HuH-7 (cell line): ENCODE measurements at regions not wholly inside any gene's neighbourhood (a gene's known extent, or its start where the extent isn't known, plus 50 kb on each side); places are given as distances from the start of the nearest gene placed in this dataset.
"Not testable (repeated sequence)": the region's sequence is repeated elsewhere in the genome, so short reads cannot be mapped to it uniquely, and the experiment has no call there.

Source experiments
- DNase-seq: peaks from one replicate; pipeline ENCODE4 v3.0.0; 2011; ENCODE audit warnings: low spot score

DNA sequence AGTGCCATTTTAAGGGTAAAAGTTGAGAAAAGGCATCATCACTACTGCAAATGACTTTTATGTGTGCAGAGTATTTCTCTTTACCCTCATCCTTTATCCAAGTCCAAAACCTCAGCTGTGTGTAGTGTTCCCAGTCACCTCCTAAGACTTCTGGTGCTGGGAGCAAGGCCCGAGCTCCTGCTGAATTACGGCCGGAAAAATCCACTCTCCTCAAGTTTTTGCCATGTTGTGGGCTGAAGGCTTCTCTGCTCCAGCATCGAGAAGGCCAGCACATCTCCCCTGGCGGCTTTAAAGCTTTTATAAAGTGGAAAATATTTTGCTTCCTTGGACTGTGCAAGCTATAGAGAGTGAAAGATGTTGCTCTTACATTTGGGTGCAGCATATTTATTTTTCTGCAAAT, 153.2 kb upstream of the THBS2 start:
- DNase-seq: no peak

DNA sequence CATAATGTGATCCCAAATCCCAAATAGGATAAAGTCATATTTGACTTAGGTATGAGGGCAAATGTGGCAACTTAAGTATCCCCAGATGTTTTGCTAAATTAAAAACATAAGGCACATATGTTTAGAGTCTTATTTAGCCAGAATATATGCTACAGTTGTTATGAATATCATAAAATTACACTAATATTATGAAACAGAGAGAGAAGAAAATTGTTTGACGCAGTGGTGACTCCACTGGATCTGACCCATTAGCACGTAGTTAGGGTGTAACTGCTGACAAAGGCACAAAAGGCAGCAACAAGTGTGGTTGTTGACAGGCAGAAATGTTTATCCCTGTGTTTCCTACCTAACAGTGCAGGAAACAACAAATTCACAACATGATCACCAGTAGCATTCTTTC, 152.4 kb upstream of the THBS2 start:
- DNase-seq: no peak

DNA sequence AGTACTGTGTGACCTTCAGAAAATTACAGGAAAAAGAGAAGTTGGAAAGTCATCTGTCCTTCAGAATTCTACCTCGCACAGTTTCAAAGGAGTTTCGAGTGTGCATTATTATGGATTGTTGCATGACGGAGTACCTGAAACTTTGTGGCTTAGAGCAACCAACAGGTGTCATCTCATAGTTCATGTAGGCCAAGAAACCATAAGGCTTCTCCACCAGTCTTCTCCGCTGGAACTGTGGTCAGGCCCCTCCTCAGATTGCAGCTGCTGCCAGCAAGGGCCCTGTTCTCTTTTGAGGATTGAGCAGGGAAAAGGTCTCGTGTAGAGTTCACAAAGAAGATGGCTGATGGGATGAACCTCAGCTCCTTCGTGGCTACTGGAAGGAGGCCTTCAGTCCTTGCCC, 151.2 kb upstream of the THBS2 start:
- DNase-seq: no peak

DNA sequence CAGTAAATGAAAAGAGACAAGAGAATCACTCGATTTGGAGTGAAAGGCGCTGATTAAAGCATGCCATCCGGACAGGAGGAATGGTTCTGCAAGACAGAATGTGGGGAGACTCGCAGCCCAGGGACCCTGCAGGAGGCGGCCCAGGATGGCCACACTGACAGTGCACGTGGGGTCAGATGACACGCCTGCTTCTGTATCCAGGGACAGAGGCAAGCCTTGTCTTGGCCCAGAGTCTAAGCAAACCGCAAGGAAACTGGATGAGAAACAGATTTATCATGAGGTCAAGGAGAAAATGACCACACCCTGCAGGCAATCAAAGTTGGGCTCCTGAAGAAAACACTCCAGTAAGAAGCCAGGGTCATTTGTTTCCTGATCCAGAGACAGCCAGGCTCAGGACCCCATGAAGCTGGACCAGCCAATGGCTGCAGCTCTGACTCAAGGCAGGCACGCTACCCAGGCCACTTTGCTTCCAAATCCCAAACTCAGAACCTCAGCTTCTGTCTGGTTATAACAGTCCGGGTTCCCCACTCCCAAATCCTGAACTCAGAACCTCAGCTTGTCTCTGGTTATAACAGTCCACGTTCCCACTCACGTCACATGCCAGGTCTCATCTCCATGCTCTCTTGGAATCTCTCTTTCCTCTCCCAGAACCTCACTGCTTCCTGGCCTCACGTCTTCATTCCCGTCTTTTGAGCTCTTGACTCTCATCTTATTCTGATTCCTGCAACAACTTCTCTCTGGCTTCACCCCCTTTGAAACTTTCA, 144.9 kb upstream of the THBS2 start:
- DNase-seq: no peak

DNA sequence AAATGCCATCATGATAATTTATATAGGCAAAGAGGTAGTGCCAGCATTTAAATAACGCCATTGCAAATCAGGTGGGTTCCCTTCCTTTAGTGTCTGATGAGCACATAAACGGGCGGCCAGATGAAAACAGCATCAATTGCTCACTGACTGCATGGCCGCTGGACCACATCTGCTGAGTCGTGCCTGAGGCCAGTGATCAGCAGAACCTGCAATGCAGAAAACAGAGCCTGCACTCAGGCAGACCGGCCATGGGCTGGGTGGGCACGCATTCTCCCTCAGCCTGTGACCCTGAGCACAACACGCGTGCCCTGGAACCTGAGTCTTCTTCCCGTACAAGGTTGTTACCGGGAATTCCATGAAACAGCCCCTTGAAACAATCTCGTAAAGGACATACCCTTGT, 144.0 kb upstream of the THBS2 start:
- DNase-seq: no peak

DNA sequence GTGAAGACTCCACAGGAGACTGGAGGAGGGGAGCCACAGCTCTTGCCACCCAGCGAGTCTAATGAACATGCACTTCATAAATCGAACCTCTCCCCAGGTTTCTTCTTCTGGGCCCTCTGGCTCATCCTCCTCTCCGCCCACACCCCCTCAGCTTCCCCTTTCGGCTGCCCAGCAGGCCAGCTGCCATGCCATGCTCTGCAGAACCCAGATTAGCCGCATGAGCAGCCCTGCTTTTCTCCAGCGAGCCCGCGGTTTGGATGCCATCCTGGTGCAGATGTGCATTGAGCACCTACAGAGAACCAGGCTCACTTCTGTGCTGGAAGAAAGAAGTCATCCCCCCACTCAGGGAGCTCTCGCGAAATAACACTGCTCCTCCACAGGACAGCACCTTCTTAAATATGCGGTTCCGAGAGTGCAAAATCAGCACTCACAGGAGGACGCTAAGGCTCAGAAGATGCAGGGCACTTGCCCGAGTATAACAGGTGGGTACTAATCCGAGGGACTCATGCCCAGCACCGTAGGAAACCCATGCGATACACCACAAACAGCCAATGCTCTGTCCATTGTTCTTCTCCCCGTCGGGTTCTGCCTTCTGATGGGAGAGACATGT, 143.0 kb upstream of the THBS2 start:
- DNase-seq: no peak

DNA sequence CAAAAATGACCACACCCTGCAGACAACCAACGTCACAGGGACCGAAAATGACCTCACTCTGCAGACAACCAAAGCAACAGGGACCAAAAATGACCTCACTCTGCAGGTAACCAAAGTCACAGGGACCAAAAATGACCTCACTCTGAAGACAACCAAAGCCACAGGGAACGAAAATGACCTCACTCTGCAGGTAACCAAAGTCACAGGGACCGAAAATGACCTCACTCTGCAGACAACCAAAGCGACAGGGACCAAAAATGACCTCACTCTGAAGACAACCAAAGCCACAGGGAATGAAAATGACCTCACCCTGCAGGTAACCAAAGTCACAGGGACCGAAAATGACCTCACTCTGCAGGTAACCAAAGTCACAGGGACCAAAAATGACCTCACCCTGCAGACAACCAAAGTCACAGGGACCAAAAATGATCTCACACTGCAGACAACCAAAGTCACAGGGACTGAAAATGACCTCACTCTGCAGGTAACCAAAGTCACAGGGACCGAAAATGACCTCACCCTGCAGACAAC, 142.4 kb upstream of the THBS2 start:
- not testable (repeated sequence) for DNase-seq

DNA sequence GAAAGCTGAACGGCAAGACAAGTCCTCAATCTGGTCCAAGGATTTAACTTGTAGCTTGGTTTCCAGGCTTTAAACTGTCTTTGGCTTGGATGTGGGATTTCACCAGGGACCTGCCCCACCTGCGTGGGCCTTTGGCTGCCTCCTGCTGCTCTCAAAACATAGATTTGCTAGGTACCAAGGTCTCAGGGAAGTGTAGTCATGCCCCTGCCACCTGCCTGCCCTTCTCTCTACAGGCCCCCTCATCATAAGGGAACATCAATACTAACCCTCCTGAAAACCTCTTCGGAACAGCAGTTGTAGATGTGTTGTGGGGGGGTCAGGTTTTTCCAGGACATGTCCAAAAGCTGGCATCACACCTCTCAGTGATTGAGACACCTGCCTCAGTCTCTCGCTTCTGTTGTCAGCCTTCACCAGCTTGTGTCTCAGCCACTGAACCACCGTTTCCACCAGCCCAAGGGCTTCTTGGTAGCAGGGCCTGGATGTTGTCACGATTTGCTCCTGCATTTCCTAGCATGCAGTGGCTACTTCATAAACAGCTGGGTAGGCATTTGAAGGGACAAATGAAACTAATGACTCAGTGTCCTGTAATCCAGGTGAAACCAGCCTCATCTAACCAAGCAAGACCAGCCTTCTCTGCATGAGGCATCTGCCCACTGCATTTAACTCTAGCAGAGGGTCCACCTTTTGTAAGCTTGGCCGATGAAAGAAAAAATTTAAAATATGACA, 141.6 kb upstream of the THBS2 start:
- DNase-seq: no peak

DNA sequence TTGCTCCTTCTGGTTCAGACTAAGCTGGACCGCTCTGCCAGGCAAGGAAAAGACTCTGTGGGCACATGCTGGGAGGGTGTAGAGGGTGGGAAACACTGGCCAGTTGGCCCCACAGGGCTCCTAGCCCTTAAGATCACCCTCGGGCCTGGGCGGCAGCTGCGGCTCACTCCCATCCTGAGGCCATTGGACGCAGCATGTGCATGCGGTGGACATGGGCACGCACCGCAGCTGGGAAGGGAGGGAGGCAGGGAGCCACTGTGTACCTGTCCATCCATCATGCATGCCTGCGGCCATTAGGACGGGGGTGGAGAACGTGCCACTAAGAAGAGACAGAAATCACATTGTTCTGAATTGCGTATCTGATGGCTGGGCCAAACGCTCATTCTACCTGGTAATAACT, 140.1 kb upstream of the THBS2 start:
- no peak for DNase-seq

DNA sequence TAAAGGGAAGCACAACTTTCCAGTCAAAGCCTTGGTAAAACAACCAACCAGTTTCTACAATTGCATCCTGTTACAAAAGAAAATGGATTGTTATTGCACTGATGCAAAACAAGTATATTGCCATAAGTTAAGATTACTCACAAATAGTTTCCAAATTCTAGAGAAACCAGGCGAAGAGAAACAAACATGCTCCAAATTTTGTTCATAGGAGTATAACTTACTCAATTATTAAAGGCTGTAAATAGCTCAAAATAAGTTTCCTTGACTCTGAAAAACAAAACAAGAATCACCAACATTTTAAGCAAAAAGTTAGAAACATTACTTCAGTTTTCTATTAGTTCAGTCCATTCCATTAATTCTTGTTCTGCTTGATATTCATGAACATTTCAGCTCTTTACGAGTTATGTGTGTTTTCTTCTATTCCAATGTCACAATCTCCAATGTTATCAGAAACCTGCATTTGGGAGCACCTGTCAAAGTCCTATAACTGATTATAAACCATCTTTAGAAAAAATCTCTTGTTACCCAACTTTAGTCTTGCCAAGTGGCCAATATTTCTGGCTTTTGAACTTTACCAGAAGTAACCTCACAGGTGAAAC, 137.9 kb upstream of the THBS2 start:
- no peak for DNase-seq

DNA sequence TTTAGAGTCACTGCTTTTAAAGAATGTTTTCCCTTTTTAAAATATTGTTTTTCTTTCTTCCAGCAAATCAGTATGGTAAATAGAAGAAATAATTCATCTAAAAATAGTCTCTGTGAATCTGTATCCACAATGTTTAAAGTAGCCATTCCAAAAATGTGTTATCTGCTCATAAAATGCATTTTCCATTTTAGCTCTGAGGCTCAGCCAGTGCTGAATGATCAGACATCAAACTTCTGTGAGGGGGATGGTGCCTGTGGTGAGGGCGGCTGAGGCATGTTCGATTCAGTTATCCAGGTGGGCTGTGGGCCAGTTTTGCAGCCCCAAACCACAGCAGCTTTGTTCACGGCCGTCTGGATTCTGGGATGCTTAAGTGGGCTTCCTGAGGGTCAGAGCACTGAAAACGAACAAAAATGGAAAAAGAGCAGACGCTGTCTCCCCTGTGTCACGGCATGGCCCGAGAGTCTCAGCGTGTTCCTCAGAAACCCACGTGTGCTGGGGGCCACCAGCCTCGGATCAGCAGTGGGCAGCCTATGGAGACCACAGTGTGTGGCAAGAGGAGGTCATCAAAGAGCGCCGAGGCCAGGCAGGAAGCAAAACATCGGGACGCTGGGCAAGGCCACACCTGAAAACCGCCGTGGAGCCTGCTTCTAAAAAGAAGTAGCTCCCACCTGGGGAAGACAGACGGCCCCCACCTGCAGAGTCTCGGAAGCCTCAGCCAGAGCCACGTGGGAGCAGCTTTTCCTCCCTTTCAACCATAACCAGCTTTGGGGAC, 134.9 kb upstream of the THBS2 start:
- no peak for DNase-seq

DNA sequence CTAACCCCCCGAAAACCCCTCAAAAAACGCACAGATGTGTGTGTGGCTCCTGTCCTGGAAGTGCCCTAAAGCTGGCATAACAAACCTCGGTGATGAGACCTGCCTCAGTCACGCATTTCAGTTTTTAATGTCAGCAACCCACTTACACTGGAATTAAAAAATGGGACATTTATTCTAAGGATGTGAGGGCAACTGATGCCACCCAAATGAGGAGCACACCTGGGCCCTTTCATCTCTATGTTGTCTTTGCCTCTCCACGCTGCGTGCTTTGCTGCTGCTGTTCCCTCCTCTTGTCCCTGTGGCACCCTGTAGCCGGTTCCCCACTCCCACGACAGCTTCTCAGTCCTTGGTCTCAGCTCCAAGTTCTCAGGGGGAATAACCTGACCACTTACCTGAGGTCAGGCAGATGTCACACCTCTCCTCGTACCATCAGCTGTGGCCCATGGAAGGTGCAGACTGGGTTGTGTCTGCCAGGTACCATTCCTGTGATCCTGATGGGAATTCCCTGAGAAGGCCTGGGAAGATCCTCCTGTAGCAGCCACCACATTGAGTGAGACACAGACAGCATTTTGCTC, 134.2 kb upstream of the THBS2 start:
- DNase-seq: no peak

DNA sequence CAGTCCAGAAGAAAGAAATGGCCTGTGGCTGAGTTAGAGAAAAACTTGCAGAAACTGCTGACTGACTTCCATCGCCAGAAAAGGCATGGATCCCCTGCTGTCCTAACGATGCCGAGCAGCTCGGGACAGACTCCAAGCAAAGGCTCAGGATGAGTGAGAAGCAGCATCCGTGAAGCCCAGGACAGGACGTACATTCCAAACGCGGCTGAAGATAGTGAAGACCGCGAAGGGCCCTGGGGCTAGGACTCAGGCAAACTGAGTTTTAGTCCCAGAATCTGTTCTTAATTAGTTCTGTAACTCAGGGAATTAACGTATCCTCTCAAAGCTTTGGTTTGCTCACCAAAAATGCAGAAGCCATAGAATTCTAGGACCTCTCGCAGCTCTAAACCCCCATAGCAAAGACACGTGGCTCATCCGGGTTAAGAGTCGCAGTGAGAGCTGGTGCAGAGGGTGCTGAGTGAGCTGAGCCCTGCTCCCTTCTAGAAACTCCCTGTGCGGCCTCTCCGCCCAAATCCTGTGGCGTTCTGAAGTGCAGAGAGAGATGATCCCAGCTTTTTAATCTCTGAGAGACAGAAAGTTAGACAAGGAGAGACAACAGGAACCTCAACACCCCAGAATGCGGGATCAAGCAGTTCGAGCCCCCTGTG, 132.9 kb upstream of the THBS2 start:
- DNase-seq: no peak

DNA sequence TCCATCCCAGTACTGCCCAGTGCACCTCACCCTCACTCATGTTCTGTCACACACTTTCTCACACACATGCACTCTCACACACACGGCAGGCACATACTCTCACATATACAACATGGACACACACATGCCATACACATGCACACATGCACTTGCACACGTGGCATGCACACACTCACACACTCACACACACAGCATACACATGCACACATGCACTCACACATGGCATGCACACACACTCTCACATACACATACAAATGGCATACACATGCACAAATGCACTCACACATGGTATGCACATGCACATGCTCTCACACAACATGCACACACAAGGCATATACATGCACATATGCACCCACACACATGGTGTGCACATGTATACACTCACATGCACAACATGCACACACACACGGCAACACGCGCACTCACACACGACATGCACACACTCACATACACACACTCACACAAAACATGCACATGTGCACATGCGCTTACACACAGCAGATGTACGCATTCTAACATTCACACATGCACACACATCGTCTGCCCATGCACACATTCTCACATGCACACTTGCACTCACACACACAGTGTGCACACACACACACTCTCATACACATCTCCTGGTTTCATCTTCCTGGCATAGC, 131.7 kb upstream of the THBS2 start:
- DNase-seq: no peak

DNA sequence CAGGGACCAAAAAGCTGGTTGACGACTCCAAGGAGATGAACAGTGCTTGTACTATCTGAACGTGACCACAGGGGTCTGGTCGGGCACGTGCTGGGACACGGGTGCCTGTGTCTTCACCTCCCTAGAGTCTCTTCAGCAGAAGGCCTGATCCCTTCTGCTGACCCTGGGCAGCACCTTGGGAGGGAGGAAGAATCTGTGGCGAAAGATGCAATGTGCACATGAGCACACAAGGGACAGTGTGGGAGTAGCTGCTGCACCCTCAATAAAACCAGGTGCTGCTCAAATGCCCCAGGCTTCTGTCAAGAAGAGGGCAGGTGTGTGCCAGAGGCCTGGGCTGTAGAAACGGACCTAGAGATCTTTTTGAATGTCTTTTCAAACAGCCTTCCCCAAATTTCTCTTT, 130.6 kb upstream of the THBS2 start:
- DNase-seq: no peak

DNA sequence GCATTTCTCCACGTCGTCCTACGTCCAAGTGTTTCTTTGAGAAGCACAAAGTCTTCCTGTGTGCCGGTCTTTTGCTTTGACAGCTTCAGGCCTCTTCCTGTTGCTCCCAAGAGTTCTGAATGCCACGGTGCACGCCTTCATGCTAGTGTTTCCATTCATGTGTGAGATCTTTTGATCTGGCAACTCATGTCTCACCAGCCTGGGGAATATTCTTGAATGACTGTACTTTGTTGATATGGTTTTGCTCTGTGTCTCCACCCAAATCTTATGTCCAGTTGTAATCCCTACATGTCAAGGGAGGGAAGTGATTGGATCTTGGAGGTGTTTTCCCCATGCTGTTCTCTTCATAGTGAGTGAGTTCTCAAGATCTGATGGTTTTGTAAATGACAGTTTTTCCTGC, 129.6 kb upstream of the THBS2 start:
- DNase-seq: no peak

DNA sequence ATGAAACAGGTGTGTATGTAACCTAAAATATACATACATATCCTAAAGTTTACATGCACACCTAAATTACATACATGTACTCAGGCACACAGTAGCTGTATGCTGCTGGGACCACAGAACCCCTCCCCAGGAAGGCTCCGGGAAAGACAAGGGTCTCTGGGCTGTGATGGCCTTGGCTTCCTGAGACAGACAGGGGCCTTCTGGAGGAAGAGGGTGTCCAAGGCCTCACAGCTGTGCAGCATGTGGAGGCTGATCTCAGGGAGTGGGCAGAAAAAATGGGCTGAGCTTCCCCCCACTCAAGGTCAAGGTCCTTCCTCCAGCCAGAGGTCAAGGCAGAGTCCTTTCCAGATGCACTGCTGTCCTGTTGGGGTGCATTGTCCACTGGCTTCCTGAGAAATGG, 129.1 kb upstream of the THBS2 start:
- no peak for DNase-seq

DNA sequence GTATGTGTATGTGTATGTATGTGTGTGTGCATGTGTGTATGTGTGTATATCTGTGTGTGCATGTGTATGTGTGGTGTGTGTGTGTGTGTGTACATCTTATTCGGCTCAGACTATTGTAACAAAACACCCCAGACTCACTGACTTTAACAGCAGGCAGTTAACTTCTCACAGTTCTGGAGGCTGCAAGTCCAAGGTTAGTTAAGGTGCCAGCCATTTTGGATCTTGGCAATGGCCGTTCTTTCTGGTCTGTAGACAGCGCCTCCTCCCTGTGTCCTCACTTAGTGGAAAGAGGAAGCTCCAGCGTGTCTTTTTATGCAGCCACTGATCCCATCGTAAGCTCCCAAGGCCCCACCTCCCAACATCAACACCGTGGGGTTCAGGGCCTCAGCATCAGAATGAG, 128.3 kb upstream of the THBS2 start:
- no peak for DNase-seq

DNA sequence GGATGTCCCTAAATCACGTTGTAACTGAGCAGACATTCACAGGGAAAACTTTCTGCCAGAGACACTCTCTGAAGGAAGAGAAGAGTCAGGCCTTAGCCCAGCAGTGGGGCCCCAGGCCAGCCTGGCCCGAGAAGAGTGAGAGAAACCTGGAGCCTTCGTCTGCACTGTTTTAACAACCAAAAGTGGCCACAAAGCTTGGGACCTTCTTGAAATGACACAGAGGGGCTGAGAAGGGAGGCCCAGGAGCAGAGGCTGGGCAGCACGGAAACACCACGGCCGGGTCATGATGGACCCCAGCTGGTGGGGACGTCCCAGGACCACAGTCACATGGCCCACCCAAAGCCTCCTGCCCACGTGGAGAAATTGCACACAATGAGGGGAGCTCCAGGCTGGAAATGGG, 126.8 kb upstream of the THBS2 start:
- no peak for DNase-seq

DNA sequence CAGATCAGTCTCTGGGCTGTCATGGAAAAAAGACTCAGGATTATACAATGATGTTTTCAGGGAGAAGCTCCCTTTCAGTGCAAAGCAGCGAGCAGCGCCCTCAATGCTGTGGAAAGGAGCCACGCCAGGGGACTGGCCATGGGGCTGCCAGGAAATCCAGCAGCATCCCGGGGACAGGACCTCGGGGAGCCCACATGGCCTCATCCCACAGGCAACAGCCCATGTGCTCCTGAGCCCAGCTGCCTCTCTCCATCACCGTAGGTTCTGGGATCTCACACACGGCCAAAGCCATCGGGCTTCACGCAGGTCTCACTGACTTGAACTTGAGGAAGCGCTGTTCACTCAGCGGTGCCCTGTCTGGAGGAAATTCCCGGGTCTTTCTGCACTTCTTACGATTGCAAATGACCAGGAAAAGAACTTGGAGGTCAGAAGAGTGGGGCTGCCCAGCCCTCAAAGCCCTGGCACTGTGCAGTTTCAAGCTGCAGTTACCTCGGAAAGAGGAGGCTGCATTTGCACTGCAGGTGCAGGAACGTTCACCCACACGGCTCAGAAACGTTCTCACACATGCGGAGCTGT, 125.9 kb upstream of the THBS2 start:
- no peak for DNase-seq
